Stimulated activated CD4-positive, alpha-beta T cell treated with anti-CD3 and anti-CD28 coated beads, Interleukin-4, amount 100 ng/mL, for 4 hours (primary cell): ENCODE measurements at regions not wholly inside any gene's neighbourhood (a gene's known extent, or its start where the extent isn't known, plus 50 kb on each side); places are given as distances from the start of the nearest gene placed in this dataset.
A peak's percentile ranks its signal among the peaks of the same experiment; 100 is the strongest.
"Not testable (repeated sequence)": the region's sequence is repeated elsewhere in the genome, so short reads cannot be mapped to it uniquely, and the experiment has no call there.

Experiments used
- DNase-seq, 2 experiments: peaks; one replicate each; pipeline ENCODE4 v3.0.0-alpha.2; 2020

- not testable (repeated sequence) for DNase-seq
These were observed 110.6 kb downstream of the RPIA start for GRCh38 chr2:88802026-88802425.

- no peak for DNase-seq
These were observed 115.9 kb downstream of the RPIA start for GRCh38 chr2:88807237-88807962.

DNA sequence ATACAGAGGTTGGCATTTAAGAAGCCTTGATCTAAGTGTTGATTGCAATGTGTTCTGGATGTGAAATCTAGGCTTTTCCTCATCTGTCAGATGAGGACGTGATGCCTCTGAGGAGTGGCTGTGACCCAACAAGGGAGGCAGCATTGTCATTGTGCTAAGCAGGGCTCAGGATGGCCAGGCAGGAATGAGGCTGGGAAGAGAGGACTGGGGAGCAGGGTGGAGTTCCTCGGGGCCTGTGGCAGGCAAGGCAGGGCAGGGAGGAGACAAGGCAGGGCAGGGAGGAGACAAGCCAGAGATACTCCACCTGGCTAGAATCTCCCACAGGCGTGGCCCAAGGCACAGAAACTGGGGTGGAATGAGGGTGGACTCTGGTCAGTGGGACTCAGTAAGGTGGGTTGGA is 116.6 kb downstream of the RPIA start:
- DNase-seq, result no peak

DNA sequence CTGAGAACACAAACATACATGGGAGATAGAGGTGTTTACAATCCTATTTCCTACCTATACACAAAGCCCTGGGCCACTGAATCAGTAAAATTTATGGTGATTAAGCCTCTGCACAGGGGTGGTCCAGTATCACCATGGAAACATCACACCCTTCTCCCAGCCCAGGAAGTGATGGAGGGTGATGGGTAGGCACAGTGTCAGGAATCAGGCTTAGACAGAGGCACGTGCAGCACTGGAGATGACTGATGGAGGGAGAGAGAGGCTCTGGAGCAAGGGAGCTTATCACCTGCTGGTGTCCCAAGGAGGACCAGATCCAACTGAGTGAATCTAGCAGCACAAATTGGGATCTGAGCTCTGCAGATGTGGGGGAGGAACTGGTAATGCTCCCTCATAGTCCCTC is 117.2 kb downstream of the RPIA start:
- DNase-seq, result no peak

DNA sequence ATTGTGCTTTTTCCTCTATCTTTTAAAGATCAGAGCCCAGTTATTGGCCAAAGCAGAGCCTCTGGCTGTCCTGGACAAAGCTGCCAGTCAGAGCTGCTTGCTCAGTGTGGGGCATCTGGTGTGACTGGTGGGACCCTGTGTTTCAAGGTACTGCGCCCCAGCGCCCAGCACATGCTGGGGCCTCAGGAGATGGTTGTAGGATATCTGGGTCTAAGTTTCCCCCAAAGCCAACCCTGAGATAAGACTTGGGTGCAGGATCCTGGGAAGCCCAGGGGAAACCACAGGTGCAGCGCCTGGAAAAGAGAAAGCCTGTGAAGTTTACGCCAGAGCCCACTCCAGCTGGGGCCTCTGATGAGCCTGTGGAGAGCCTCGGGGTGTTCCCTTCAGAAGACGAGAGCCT is 117.7 kb downstream of the RPIA start:
- DNase-seq, result no peak

GRCh38 chr2:88810017-88810416 is 118.5 kb downstream of the RPIA start:
- DNase-seq, result no peak

GRCh38 chr2:88810488-88810887 is 119.0 kb downstream of the RPIA start:
- no peak for DNase-seq

- DNase-seq, result no peak
These were observed 119.8 kb downstream of the RPIA start for GRCh38 chr2:88811233-88811632.

DNA sequence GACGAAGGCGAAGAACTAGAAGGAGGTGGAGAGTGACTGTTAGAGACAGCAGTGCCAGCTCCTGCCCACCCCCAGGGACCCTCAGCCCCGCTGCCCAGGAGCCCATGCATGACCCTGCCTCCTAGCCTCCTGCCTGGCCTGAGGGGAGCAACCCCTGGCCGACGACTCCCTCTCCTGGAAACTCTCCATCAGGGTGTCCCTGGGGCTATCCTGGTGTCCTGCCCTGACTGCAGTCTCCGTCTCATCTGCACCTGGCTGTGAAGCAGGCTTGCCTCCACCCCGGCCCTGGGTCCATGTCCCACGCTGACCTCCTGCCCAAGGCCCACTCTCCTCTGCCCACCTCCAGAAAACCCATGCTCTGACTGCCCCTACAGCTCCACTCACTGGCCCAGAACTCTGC is 120.2 kb downstream of the RPIA start:
- no peak for DNase-seq

- DNase-seq, result no peak
These were observed 122.1 kb downstream of the RPIA start for GRCh38 chr2:88813612-88814011.

- DNase-seq, result no peak
These were observed 123.8 kb downstream of the RPIA start for GRCh38 chr2:88815282-88815681.

- DNase-seq, result no peak
These were observed 124.2 kb downstream of the RPIA start for GRCh38 chr2:88815697-88816096.

DNA sequence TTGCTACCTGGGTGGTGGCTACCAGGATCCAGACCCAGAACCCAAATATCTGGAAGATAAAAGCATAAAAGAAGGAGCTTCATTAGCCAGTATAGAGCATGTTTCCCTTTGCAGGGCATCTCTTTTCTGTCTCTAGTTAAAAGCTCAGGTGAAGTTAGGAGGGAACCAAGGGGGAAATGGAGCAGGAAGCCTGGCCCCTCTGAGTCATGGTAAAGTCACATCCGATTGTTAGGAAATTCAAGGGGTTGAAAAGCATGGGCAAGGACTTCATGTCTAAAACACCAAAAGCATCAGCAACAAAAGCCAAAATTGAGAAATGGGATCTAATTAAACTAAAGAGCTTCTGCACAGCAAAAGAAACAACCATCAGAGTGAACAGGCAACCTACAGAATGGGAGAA is 126.9 kb downstream of the RPIA start:
- DNase-seq, result no peak

DNA sequence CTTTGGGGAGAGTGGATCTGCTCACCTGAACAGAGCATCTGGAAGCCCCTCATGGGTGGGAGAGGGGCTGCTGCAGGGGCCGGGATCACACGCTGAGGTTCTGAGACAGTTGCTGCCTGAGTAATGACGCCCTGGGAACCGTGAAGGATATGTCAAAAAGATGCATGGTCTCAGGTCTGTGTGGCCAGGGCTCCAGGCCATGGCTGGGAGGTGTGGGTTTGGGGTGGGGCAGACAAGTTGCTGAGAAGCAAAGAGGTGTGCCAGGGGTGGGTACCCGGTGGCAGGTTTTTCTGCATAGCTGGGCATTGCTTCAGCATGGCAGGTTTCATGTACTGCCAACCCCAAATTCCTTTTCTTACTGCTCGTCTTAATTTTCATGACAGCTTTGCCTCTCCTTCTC is 133.5 kb downstream of the RPIA start:
- DNase-seq, result no peak

DNA sequence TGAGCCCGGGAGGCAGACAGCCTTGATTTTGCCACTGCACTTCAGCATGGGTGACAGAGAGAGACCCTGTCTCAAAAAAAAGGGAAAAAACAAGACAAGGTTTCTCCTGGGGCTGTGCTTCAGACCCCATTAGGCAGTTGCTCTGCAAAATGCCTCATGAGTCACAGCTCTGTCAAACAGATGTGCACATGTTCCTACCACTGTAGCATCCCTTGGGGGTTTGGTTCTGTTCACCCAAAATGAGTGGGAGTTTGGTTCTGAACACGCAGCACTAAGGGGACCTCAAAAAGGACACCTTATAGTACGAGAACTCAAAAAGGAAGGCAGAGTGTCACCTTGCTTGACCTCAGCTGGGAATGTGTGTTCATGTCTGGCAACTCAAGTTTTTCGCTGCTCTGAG is 134.9 kb downstream of the RPIA start:
- DNase-seq, result no peak

- no peak for DNase-seq
These were observed 136.3 kb downstream of the RPIA start for GRCh38 chr2:88827821-88828220.

- DNase-seq, result no peak
These were observed 137.1 kb downstream of the RPIA start for GRCh38 chr2:88828397-88829137.

DNA sequence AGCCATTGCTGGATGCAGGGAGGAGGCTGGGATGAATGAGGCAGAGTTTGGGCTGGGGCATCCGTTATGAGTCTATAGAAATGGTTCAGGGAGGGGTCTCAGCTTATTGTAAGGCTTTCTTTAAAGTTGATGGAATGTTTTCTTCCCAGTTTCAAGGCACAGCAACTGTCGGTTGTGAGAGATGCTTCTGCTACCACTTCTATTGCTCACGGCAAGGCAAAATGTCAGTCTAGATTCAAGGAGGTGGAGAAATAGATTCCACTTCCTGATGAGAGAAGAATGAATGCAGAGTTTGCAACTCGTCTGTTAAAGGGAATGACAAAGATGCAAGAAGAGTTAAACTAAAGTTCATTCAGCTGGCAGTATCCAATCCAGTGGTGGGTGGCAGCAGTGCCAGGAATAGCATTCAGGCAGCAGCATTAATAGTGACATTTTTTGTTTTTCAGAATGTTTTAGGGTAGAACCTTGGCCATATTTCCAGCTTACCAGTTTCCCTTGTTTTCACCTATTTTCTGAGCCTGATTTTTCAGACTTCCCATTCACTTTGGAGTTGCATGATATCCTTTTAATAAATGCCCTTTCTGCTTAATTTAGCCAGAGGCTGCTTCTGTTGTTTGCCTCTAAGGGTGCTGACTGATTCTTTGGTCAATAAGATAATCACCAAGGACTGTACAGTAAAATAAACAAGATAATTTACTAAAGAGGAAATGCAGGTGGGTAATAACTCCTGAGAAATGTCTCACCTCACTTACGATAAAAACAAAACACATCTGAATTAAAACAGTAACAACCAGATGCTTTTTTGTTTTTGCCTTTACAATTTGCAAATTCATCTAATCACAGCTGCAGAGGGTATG is 138.4 kb downstream of the RPIA start:
- no peak for DNase-seq

DNA sequence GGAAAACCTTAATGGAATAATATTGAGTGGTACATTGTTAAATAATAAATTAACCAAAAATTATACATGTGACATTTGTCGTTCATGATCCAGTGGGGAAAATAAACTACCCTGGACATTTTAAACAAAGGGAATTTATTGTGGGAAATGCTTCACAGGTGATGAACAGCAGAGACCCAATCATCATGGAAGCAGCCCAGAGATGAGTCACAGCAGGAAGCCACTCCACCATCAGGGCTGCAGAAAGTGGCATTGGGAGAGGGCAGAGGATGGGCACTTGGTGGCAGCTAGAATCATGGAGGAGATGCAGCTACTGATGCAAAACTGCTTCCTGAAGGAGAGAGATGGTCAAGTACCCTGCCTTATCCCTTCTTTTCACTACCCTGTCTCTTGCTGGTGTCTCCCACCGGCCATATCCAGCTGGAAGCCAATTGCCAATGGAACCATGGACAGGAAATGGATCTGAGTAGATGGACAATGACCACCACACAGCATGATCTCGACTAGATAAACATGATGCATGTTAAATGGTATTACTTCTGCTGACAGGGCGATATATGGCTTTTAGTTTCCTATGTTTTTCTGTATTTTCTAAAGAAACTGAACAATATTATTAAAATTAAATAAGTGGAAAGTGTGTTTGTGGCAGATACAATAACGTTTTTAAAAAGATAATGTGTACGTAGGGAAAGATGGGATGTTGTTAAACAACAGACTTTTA is 139.8 kb downstream of the RPIA start:
- no peak for DNase-seq

DNA sequence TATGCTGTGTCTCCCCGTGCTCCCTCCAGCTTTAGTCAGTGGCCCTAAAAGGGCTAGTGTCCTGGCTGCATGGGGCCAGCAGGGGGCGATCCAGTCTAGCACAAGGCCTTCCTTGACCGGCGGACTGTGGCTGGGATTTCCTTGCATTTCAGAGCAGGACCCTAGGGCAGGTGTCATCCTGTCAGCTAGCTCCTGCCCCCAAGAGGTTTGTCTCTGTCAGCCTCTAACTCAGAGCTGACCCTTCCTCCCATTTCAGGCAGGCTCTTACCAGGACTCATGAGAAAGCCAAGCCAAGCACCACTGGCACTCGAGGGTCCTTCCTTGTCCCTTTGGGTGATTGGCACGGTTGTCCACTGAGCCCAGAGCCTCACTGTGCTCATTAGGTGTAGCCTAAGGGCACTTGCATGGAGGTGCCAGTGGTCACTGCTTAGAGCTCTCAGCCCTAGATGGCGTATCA is 140.3 kb downstream of the RPIA start:
- DNase-seq, result peak; percentile 7 to 31

DNA sequence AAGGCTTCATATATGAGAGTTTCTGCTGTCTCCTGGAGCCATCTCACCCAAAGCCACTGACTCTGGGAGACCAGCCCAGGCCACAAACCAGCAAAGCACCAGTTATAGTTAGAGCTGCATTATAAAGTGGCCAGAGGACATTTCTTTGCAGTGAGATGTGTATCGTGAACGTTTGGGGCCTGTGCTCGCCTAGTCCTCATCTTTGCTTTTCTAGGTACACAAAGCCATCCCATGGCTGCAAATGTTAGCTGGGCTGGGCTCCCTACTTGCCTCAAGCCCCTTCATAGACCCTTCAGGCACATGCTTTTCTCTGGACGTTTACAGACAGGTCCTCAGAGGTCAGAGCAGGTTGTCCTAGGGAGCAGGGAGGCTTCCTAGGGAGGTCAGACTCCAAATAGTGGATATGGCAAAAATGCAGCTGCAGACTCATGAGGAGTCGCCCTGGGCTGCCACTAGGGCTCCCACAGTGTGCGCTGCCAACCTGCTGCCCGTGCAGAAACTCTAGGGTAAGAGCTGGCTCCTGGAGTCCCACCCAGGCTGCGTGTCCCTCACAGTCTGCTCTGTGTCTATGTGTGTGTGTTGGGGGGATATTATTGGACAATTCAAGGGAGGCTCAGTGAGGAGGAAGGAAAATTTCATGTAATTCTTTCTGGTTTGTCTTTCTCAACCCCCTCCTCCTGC is 141.0 kb downstream of the RPIA start:
- DNase-seq, result no peak

- DNase-seq, result no peak
These were observed 141.5 kb downstream of the RPIA start for GRCh38 chr2:88832992-88833389.
